ENCODE measurements at regions not wholly inside any gene's neighbourhood (a gene's known extent, or its start where the extent isn't known, plus 50 kb on each side); places are given as distances from the start of the nearest gene placed in this dataset.

DNA sequence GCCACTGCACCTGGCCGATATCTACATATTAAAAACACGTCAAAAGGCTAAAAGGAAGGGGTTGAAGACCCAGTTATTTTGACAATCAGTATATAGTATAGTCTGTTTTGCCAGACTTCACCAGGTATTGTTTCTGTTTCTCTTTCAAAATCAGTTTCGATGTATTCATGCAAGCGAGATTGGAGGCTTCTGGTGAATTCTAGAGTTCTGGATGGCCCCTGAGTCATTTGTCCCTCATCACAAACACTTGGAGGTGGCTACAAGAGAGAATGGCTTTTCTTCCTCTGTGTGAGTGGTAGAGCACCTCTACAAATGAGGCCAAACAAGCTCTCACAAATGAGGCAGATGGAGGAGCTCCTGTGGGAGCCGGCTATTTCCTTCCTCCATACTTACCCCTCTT lies 68.6 kb upstream of the ADGRG2 start:
- POLR2A ChIA-PET, result no interaction called here
- CTCF ChIA-PET, result no interaction called here
- no peak for DNase-seq (ENCODE audit: low read depth, low spot score)

DNA sequence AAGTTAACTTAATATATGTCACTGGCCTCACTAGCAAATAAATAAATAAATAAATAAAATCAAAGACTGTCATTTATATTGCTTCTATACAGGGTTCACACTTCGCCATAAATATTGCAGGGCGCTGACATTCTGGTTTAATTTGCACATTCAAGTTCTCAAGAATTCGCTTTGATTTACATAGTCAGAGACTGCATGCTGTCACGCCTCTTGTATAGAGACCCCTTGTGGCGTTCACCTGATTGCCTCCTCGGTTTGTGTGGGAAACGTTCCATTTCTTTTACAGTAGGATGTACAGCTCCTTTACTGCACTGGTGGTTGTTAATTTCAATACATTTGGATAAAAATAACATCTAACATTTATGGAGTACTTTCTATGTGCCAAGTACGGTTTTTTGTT lies 71.3 kb upstream of the ADGRG2 start:
- DNase-seq (ENCODE audit: low read depth, low spot score), result no peak
- H3K27me3 ChIP-seq (ENCODE audit: control insufficient read depth, insufficient read depth, low read length), result no peaks in the 10 kb centered on the region
- TF ChIP-seq, protein P1, sequence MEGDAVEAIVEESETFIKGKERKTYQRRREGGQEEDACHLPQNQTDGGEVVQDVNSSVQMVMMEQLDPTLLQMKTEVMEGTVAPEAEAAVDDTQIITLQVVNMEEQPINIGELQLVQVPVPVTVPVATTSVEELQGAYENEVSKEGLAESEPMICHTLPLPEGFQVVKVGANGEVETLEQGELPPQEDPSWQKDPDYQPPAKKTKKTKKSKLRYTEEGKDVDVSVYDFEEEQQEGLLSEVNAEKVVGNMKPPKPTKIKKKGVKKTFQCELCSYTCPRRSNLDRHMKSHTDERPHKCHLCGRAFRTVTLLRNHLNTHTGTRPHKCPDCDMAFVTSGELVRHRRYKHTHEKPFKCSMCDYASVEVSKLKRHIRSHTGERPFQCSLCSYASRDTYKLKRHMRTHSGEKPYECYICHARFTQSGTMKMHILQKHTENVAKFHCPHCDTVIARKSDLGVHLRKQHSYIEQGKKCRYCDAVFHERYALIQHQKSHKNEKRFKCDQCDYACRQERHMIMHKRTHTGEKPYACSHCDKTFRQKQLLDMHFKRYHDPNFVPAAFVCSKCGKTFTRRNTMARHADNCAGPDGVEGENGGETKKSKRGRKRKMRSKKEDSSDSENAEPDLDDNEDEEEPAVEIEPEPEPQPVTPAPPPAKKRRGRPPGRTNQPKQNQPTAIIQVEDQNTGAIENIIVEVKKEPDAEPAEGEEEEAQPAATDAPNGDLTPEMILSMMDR (IDR thresholded peaks at IDR 0.05; ENCODE audit: low read depth, low read length), result no peak
- CTCF ChIA-PET, result no interaction called here
- POLR2A ChIA-PET, result no interaction called here
- H3K9me3 ChIP-seq (ENCODE audit: control insufficient read depth, insufficient read depth, low read length), result no peaks in the 10 kb centered on the region
- H3K4me3 ChIP-seq (ENCODE audit: low read depth, low read length), result no peak overlapping the region
- H3K27ac ChIP-seq (ENCODE audit: low read depth, low read length), result no peak overlapping the region

More for the DNA sequence above, 68.6 kb upstream of the ADGRG2 start:
- H3K9me3 ChIP-seq (ENCODE audit: control insufficient read depth, insufficient read depth, low read length), result no peaks in the 10 kb centered on the region
- H3K27ac ChIP-seq (ENCODE audit: low read depth, low read length), result no peak overlapping the region
- TF ChIP-seq, protein P1 (IDR thresholded peaks at IDR 0.05; ENCODE audit: low read depth, low read length), result no peak
- no peak overlapping the region for H3K4me3 ChIP-seq (ENCODE audit: low read depth, low read length)
- H3K27me3 ChIP-seq (ENCODE audit: control insufficient read depth, insufficient read depth, low read length), result no peaks in the 10 kb centered on the region

DNA sequence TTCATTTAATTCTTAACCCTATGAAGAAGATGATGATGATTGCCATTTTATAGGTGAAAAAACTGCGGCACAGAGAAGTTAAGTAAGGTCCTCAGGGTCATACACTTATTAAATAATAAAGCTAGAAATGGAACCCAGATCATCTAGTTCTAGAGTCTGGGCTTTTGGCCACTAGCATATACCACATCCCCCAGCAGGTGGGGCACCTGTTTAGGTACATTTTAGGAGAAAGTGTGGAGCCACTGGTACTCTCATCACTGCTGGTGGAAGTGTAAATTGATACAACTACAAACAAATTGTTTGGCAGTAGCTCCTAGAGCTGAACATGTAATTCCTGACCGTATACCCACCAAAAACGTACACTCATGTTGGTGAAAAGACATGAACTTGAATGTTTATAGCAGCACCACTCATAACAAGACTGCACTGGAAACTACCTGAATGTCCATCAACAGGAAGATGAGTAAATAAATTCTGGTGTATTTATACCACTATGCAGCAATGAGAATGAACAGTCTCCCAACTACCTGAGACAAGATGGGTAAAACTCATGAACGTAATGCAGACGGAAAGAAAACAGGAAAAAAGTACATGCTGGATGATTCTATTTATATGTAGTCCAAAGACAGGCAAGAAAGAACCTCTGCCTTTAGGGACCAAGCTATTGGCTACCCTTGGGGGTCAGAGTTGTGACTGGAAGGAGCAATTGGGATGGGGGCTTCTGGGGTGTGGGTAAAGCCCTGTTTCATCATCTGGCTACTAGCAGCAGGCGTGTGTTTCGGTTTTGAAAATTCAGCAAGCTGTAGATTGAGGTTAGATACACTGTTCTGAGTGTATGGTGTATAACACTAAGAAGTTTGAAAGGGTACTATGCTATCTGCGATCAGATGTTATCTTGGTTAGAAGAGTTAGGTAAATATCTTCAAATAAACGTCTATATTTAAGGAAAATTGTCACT lies 72.3 kb upstream of the ADGRG2 start:
- Histone ChIP-seq H3K27me3 (ENCODE audit: control insufficient read depth, insufficient read depth, low read length) (no peaks in the 10 kb centered on the region), H3K9me3 (ENCODE audit: control insufficient read depth, insufficient read depth, low read length) (no peaks in the 10 kb centered on the region), H3K4me3 (ENCODE audit: low read depth, low read length) (no peak overlapping the region), H3K27ac (ENCODE audit: low read depth, low read length) (no peak overlapping the region)
- ChIA-PET CTCF (no interaction called here), POLR2A (no interaction called here)
- TF ChIP-seq, protein P1 (IDR thresholded peaks at IDR 0.05; ENCODE audit: low read depth, low read length), result no peak
- DNase-seq (ENCODE audit: low read depth, low spot score), result no peak

DNA sequence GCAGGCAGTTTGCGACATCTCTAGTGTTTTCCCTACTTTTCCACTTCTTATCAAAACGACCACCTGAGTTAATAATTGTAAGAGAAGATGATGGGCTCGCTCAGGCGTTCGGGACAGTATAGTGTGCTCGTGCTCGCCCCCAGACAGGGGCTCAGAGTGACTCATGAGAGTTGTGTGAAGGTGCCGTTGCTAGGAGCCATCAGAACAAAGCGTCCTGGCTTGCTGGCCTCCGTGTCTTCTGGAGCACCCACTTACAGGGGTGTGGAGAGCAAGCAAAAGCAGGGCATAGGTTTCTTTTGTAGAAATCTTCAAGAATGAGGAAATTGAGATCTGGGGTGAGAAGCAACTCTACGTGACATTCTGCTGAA lies 73.0 kb upstream of the ADGRG2 start:
- POLR2A ChIA-PET, result no interaction called here
- Histone ChIP-seq H3K27me3 (ENCODE audit: control insufficient read depth, insufficient read depth, low read length) (no peaks in the 10 kb centered on the region), H3K9me3 (ENCODE audit: control insufficient read depth, insufficient read depth, low read length) (no peaks in the 10 kb centered on the region), H3K27ac (ENCODE audit: low read depth, low read length) (no peak overlapping the region), H3K4me3 (ENCODE audit: low read depth, low read length) (no peak overlapping the region)
- CTCF ChIA-PET, result no interaction called here
- DNase-seq (ENCODE audit: low read depth, low spot score), result no peak
- TF ChIP-seq, protein P1 (IDR thresholded peaks at IDR 0.05; ENCODE audit: low read depth, low read length), result no peak

DNA sequence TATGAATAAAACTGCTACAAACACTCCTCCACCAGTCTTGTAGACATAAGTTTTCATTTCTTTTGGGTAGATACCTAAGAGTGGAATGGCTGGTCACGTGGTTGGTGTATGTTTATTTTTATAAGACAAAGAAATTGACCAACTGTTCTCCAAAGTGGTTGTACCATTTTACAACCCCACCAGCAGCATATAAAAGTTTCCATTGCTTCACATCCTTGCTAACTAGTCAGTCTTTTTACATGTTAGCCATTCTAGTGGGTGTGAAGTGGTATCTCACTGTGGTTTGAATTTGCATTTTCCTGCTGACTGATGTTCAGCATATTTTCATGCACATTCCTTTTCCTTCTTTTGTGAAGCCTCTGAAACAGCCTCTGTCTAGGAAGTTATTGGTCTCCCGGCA lies 76.2 kb upstream of the ADGRG2 start:
- Histone ChIP-seq H3K9me3 (ENCODE audit: control insufficient read depth, insufficient read depth, low read length) (no peaks in the 10 kb centered on the region), H3K4me3 (ENCODE audit: low read depth, low read length) (no peak overlapping the region), H3K27ac (ENCODE audit: low read depth, low read length) (no peak overlapping the region), H3K27me3 (ENCODE audit: control insufficient read depth, insufficient read depth, low read length) (no peaks in the 10 kb centered on the region)
- no peak for DNase-seq (ENCODE audit: low read depth, low spot score)
- CTCF ChIA-PET, result no interaction called here
- TF ChIP-seq, protein P1 (IDR thresholded peaks at IDR 0.05; ENCODE audit: low read depth, low read length), result no peak
- POLR2A ChIA-PET, result no interaction called here
